PC-3 (cell line): ENCODE measurements at regions not wholly inside any gene's neighbourhood (a gene's known extent, or its start where the extent isn't known, plus 50 kb on each side); places are given as distances from the start of the nearest gene placed in this dataset.

Source experiments
- ATAC-seq: fragments of 200-7000 bp; cut with Tn5 transposase; 2 replicates; pipeline ENCODE4 v1.9.1; 2020; ENCODE audit warnings: mild to moderate bottlenecking, moderate library complexity
- BruUV-seq: library from RNA; stranded (reverse); fragments of 400-500 nt; replicated peaks from 2 replicates; lab custom pipeline; 2021; lab: Mats Ljungman, UMichigan
- CTCF ChIA-PET: fragments of 300-600 bp; sonication (Branson Sonifier 250); formaldehyde crosslinking; loops from one replicate; lab custom pipeline; 2022; ENCODE audit warnings: antibody characterized with exemption; lab: Charles Lee
- POLR2A ChIA-PET: fragments of 300-600 bp; sonication (Branson Sonifier 250); formaldehyde crosslinking; loops from one replicate; lab custom pipeline; 2022; ENCODE audit warnings: antibody characterized with exemption; ENCODE audit not compliant: unreplicated experiment; lab: Charles Lee
- DNase-seq: peaks from one replicate; pipeline ENCODE4 v3.0.0-alpha.2; 2015
- H2AFZ ChIP-seq: fragments of 300-600 bp; sonication (generic); 2 replicates; pipeline ENCODE4 v1.6.0; 2016; ENCODE audit warnings: antibody characterized with exemption, low read length
- H3F3A ChIP-seq: fragments of 300-600 bp; sonication (generic); one replicate; pipeline ENCODE4 v1.6.0; 2017; ENCODE audit warnings: antibody characterized with exemption, low read length, control low read depth, mild to moderate bottlenecking; ENCODE audit not compliant: unreplicated experiment
- H3K27ac ChIP-seq: fragments of 300-600 bp; sonication (generic); 2 replicates; pipeline ENCODE4 v1.5.1; 2016; ENCODE audit warnings: mild to moderate bottlenecking, low read length
- H3K27me3 ChIP-seq: fragments of 300-600 bp; sonication (generic); 2 replicates; pipeline ENCODE4 v1.6.1; 2016; ENCODE audit warnings: low read length, mixed read lengths
- H3K36me3 ChIP-seq: fragments of 300-600 bp; sonication (generic); 2 replicates; pipeline ENCODE4 v1.6.1; 2016; ENCODE audit warnings: low read depth, mixed run types, low read length, mixed read lengths
- H3K4me1 ChIP-seq: fragments of 300-600 bp; sonication (generic); 2 replicates; pipeline ENCODE4 v1.5.1; 2016; ENCODE audit warnings: low read length; ENCODE audit not compliant: insufficient read depth
- H3K4me2 ChIP-seq: fragments of 300-600 bp; sonication (generic); 2 replicates; pipeline ENCODE4 v1.6.0; 2016; ENCODE audit warnings: low read length
- H3K4me3 ChIP-seq: fragments of 300-600 bp; sonication (generic); 2 replicates; pipeline ENCODE4 v1.5.1; 2016; ENCODE audit warnings: mild to moderate bottlenecking, low read length, mixed read lengths
- H3K79me2 ChIP-seq: fragments of 300-600 bp; sonication (generic); 2 replicates; pipeline ENCODE4 v1.6.1; 2017; ENCODE audit warnings: low read length, mixed read lengths
- H3K9ac ChIP-seq: fragments of 300-600 bp; sonication (generic); 2 replicates; pipeline ENCODE4 v1.6.0; 2016; ENCODE audit warnings: mild to moderate bottlenecking, low read length
- H3K9me2 ChIP-seq: fragments of 300-600 bp; sonication (generic); replicated peaks from 2 replicates; pipeline ENCODE4 v1.6.1; 2016; ENCODE audit warnings: mixed run types, low read length, mixed read lengths
- H3K9me3 ChIP-seq: fragments of 300-600 bp; sonication (generic); 2 replicates; pipeline ENCODE4 v1.6.1; 2016; ENCODE audit warnings: low read length, mixed read lengths
- H4K20me1 ChIP-seq: fragments of 300-600 bp; sonication (generic); 2 replicates; pipeline ENCODE4 v1.6.1; 2016; ENCODE audit warnings: low read length, mixed read lengths
- CTCF ChIP-seq: fragments of 300-600 bp; sonication (generic); conservative IDR thresholded peaks from 2 replicates; pipeline ENCODE4 v1.5.1; 2017; ENCODE audit warnings: antibody characterized with exemption, low read depth, mild to moderate bottlenecking, low read length
- EZH2 ChIP-seq: fragments of 300-600 bp; sonication (generic); IDR thresholded peaks from one replicate; pipeline ENCODE4 v1.6.1; 2017; ENCODE audit warnings: antibody characterized with exemption, mild to moderate bottlenecking, low read length; ENCODE audit not compliant: unreplicated experiment
- EZH2phosphoT487 ChIP-seq: fragments of 300-600 bp; sonication (generic); IDR thresholded peaks from 2 replicates; pipeline ENCODE4 v1.6.1; 2018; ENCODE audit warnings: mild to moderate bottlenecking, antibody characterized with exemption, low read length, borderline replicate concordance
- intact Hi-C: fragments of 100-400 bp; cut with micrococcal nuclease; formaldehyde crosslinking; loops from 2 replicates; pipeline ENCODE4 v1.9.0; 2023

DNA sequence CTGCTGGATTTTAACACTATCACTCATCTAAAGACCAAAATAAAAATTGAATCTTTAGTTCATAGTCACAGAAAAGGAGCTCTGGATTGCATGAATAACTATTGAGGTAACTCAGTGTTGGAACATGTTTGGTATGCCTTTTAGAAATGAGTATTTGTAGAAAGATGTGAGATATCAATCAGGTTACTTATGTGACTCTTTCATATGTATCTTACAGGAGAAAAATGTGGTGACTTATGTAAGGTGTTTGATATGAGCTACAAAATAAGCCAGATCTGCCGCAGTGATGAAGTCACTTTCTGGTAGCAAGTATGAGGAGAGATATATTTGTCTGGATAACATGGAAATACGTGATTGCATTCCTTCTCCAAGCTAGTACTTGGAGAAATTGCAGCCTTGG lies 1653.3 kb upstream of the PCDH7 start:
- POLR2A ChIA-PET: no interaction called here
- CTCF ChIA-PET: no interaction called here

DNA sequence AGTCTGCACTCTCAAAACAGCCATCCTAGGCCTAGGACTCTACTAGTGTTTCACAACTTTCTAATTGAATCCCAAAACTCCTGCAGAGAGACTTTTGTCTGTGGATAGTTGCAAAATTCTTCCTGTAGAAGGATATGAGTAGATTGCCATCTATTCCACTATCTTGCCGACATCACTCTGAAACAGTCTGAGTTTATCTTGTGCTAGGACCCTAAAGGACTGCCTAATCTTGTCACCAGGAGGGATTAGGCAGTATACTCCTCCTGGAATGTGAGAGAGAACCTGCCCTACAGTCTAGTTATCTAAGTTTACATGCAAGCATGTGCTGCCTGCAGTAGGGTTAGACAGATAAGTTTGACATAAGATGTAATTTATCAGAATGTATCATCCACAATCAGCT lies 1646.6 kb upstream of the PCDH7 start:
- no peaks in the 10 kb centered on the region for H3K79me2 ChIP-seq
- BruUV-seq: no TSS peak
- H3K4me2 ChIP-seq: no peak overlapping the region
- H3K27ac ChIP-seq: no peak overlapping the region
- H3K9me2 ChIP-seq: no peaks in the 10 kb centered on the region
- H3K36me3 ChIP-seq: no peaks in the 10 kb centered on the region; the same call in 1 of the 2 replicates
- intact Hi-C loops: no loop called here
- DNase-seq: no peak
- H3K9me3 ChIP-seq: 0 out of 2 replicates have a peak, but pooled peaks cover 3% of the 10 kb centered on the region
- no peak overlapping the region for H3K9ac ChIP-seq
- H3K27me3 ChIP-seq: no peaks in the 10 kb centered on the region
- no peak overlapping the region for H3K4me3 ChIP-seq
- POLR2A ChIA-PET: no interaction called here
- no peak for TF ChIP-seq CTCF
- no peak for TF ChIP-seq EZH2phosphoT487
- TF ChIP-seq EZH2: no peak
- H3F3A ChIP-seq: no peaks in the 10 kb centered on the region
- ATAC-seq: no peak
- H2AFZ ChIP-seq: no peak overlapping the region
- no peaks in the 10 kb centered on the region for H3K4me1 ChIP-seq
- no peaks in the 10 kb centered on the region for H4K20me1 ChIP-seq
- CTCF ChIA-PET: no interaction called here

More for the DNA sequence above, 1653.3 kb upstream of the PCDH7 start:
- Histone ChIP-seq H3K27me3 (no peaks in the 10 kb centered on the region), H2AFZ (no peak overlapping the region), H3K4me2 (no peak overlapping the region), H3K27ac (no peak overlapping the region), H3K36me3 (no peaks in the 10 kb centered on the region; the same call in 1 of the 2 replicates), H4K20me1 (no peaks in the 10 kb centered on the region), H3K9me2 (no peaks in the 10 kb centered on the region), H3F3A (no peaks in the 10 kb centered on the region), H3K4me1 (no peaks in the 10 kb centered on the region), H3K9me3 (no peaks in the 10 kb centered on the region), H3K9ac (no peak overlapping the region), H3K4me3 (no peak overlapping the region), H3K79me2 (no peaks in the 10 kb centered on the region)
- DNase-seq (no peak), ATAC-seq (no peak)
- intact Hi-C loops: no loop called here
- no TSS peak for BruUV-seq
- TF ChIP-seq CTCF (no peak), EZH2phosphoT487 (no peak), EZH2 (no peak)

- Histone ChIP-seq H3K36me3 (no peaks in the 10 kb centered on the region; the same call in 1 of the 2 replicates), H3K4me2 (no peak overlapping the region), H3F3A (no peaks in the 10 kb centered on the region), H3K4me1 (no peaks in the 10 kb centered on the region), H3K27me3 (no peaks in the 10 kb centered on the region), H3K27ac (no peak overlapping the region), H4K20me1 (no peaks in the 10 kb centered on the region), H3K9ac (no peak overlapping the region), H3K9me3 (0 out of 2 replicates have a peak, but pooled peaks cover 3% of the 10 kb centered on the region), H2AFZ (no peak overlapping the region), H3K79me2 (no peaks in the 10 kb centered on the region), H3K9me2 (no peaks in the 10 kb centered on the region), H3K4me3 (no peak overlapping the region)
- POLR2A ChIA-PET: no interaction called here
- CTCF ChIA-PET: no interaction called here
- no TSS peak for BruUV-seq
- intact Hi-C loops: no loop called here
- ATAC-seq (no peak), DNase-seq (no peak)
- no peak for TF ChIP-seq EZH2phosphoT487
- no peak for TF ChIP-seq CTCF
- no peak for TF ChIP-seq EZH2
Observed at GRCh38 chr4:29075366-29075765, 1644.8 kb upstream of the PCDH7 start.
